HG03139 (cell line): ENCODE measurements at regions not wholly inside any gene's neighbourhood (a gene's known extent, or its start where the extent isn't known, plus 50 kb on each side); places are given as distances from the start of the nearest gene placed in this dataset.
"Not testable (repeated sequence)": the region's sequence is repeated elsewhere in the genome, so short reads cannot be mapped to it uniquely, and the experiment has no call there.

ENCODE experiments used
- ATAC-seq: cut with Tn5 transposase; IDR thresholded peaks from one replicate; pipeline ENCODE4 v1.9.1; 2021; ENCODE audit not compliant: unreplicated experiment

DNA sequence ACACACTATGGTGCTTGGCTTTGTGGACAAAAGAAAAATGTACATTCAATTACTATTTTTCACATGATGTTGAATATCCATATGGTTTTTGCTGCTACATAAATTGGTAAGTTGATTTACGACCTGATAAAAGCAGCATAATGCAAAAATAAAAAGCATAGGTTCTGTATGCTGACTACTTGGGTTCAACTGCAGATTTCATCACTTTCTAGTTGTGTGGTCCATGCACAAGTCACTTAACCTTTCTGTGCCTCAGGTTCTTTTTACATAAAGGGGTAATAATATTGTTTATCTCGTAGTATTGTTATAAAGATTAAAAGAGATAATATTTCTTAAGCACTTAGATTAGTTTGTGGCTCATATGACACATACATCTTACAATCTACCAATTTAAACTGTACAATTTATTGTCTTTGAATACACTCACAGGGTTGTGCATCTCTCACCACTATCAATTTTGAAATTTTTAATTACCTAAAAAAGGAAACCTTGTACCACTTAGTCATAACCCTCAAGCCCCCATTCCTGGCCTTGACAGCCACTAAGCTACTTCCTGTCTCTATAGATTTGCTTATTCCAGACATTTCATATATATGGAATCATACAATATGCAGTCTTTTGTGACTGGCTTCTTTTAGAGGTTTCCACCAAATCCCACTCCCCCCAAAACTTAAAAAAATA lies 1443.9 kb downstream of the SUCLG1 start:
- no peak for ATAC-seq

GRCh38 chr2:83014462-83014861 lies 1444.6 kb downstream of the SUCLG1 start:
- no peak for ATAC-seq

GRCh38 chr2:83006961-83007360 lies 1452.1 kb downstream of the SUCLG1 start:
- no peak for ATAC-seq

DNA sequence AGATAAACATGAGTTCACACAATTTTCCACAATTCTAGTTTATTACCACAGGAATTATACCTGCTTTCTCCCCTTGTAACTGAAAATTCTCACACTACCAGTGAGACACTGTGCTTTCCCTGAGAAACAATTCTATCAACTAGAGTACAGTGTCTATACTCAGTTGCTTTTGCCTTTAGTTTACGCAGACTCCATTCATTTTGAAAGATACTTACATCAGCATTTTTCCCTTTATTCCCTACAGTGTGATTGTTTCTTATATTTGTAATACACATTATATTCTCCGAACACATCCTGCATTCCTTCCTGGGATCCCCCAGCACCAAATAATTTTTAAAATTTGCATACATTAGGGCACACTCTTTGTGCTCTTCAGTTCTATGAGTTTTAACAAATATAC lies 1455.5 kb downstream of the SUCLG1 start:
- ATAC-seq = no peak

DNA sequence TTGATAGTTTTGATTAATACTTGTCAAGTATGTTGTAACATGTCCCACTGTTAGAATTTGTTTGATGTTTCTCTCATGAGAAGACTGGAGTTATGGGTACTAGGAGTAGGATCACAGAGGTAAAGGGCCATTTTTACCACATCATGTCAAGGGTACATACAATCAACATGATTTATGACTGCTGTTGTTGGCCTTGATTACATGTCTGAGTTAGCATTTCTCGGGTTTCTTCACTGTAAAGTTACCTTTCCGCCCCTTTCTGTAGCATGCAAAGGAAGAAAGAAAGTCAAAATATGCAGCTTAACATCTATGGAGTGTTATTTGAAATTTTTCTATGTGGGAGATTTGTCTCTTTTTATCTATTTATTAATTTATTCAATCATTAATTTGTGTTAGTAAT lies 1456.4 kb downstream of the SUCLG1 start:
- ATAC-seq = no peak

DNA sequence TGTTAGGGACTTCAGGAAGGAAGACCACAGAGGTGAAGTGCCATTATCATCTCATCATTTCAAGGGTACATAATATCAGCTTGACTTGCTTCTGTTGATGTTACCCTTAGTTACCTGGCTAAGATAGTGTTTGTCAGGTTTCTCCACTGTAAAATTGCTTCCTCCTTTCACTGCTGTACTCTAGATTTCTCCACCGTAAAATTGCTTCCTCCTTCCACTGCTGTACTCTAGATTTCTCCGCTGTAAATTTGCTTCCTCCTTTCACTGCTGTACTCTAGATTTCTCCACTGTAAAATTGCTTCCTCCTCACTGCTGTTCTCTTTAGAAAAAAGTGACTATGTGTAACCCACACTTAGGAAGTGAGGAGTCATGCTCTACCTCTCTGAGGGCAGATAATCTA lies 1460.3 kb downstream of the SUCLG1 start:
- ATAC-seq = no peak

DNA sequence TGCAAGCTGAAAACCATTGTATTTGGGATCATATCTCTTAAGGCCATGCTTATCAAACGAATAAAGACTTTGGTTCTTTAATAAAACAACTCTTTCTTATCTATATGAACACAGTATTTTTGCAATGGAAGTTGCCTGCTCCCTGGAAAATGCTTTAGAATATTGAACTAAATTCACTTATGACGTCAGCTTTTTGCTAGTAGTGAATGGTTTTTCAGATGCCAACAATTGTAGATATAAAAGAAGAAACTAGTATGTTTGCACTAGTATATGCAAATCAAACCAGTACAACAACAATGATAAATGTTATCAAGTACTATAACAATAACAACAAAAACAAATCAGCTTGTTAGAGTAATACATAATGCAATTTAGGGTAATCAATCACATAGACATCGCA lies 1462.9 kb downstream of the SUCLG1 start:
- no peak for ATAC-seq

GRCh38 chr2:82994151-82994550 lies 1464.9 kb downstream of the SUCLG1 start:
- no peak for ATAC-seq

DNA sequence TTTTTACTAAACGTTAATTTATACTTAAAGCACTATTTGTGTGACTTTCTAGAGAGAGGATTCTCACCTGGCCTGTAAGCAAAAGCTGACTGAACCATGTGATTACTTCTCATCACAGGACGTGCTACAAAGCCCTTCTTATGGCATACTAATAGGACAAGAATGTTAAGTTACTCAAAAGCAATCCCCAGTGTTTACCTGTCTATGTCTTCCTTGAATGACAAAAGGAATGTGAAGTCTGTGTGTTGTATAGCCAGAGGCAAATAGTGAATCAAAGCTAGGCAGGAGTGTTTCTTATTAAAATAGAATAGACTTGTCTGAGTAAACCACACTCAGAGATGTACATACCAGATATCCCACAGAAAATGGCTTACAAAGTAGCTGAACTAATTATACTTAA lies 1465.5 kb downstream of the SUCLG1 start:
- no peak for ATAC-seq

- no peak for ATAC-seq
Measured at GRCh38 chr2:82992968-82993367, 1466.1 kb downstream of the SUCLG1 start.

- not testable (repeated sequence) for ATAC-seq
Measured at GRCh38 chr2:82987706-82988105, 1471.4 kb downstream of the SUCLG1 start.

GRCh38 chr2:82986899-82987298 lies 1472.2 kb downstream of the SUCLG1 start:
- no peak for ATAC-seq

GRCh38 chr2:82985572-82986197 lies 1473.4 kb downstream of the SUCLG1 start:
- ATAC-seq = no peak

DNA sequence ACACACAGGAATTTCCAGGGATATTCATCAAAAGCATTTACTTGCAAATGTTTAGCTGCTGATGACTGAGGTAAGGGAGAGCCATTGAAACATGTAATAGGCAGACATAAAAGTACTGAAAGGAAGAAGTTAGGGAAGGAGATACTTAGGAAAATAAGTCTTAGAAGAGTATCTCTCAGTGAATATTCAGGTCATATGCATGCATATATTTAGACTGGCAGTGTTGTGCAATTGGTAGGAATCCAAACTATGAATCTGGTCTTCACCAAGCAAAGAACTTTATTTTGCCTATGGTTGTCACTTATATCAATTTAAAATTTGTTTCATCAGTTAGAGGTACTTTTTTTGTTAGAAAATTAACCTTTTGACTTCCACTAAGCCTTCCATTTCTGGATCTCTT lies 1490.7 kb downstream of the SUCLG1 start:
- ATAC-seq = no peak

- ATAC-seq = no peak
Measured at GRCh38 chr2:82964341-82964740, 1494.7 kb downstream of the SUCLG1 start.

DNA sequence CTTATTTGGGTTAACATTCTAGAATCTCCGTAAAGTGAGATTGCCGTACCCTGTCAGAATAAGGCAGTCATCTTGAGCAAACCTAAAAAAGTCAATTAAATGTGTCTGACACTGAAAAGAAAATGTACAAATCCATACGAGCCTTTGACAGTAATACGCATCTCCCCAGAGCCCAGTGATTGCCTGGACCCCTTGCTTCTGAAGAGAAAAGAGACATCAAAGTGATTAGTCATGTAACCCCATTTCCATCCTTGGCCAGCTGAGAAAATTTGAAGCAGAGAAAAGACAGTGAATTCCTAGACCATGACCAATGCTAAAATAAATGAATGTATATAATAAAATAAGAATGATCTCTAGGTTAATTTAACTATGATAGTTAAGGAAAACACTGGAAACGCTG lies 1499.4 kb downstream of the SUCLG1 start:
- no peak for ATAC-seq

GRCh38 chr2:82954868-82955267 lies 1504.2 kb downstream of the SUCLG1 start:
- no peak for ATAC-seq

DNA sequence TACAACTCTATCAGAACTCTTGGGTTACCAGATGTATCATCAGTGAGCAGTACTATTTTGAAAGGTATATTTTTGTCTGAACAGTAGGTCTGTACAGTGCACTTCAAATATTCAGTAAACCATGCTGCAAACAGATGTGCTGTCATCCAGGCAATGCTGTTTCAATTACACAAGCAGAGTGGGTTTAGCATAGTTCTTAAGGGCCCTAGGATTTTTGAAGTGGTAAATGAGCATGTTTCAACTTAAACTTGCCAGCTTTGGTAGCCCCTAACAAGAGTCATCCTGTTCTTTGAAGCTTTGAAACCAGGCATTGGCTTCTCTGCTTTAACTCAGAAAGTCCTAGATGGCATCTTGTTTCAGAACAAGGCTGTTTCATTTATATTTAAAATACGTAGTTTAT lies 1519.9 kb downstream of the SUCLG1 start:
- ATAC-seq = no peak

DNA sequence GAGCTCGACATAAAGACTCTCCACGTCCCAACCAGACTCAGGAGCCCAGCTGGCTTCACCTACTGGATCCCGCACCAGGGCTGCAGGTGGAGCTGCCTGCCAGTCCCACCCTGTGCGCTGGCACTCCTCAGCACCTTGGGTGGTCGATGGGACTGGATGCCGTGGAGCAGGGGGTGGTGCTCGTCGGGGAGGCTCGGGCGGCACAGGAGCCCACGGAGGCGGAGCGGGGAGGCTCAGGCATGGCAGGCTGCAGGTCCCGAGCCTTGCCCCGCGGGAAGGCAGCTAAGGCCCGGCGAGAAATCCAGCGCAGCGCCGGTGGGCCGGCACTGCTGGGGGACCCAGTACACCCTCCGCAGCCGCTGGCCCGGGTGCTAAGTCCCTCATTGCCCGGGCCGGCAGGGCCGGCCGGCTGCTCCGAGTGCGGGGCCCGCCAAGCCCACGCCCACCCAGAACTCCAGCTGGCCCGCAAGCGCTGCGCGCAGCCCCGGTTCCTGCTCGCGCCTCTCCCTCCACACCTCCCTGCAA lies 1520.7 kb downstream of the SUCLG1 start:
- not testable (repeated sequence) for ATAC-seq

GRCh38 chr2:82913566-82913965 lies 1545.5 kb downstream of the SUCLG1 start:
- ATAC-seq = no peak

DNA sequence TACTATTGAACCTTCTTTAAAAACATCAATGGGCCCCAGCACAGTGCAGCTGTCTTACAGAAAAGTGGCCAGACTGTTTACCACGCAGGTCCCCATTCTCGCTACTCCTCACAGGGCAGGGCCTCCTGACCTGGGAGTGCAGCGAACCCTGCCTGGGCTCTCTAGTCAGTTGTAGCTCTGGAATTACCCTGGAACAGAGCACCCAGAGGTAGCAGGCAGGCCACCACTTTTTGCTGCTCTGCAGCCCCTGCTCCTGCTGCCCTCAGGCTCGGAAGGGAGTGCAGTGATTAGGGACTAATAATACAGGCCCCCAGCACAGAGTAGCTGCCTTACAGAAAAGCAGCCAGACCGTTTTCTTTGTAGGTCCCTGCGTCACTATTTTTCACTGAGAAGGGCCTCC lies 1563.0 kb downstream of the SUCLG1 start:
- ATAC-seq = no peak

- no peak for ATAC-seq
Measured at GRCh38 chr2:82893190-82893589, 1565.9 kb downstream of the SUCLG1 start.

DNA sequence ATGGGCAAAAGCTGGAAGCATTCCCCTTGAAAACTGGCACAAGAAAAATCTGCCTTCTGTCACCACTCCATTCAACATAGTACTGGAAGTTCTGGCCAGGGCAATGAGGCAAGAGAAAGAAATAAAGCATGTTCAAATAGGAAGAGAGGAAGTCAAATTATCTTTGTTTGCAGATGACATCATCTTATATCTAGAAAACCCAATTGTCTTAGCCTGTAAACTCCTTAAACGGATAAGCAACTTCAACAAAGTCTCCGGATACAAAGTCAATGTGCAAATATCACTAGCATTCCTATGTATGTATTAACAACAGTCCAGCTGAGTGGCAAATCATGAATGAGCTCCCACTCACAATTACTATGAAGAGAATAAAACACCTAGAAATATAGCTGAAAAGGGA lies 1579.3 kb downstream of the SUCLG1 start:
- no peak for ATAC-seq
